ENCODE measurements at regions not wholly inside any gene's neighbourhood (a gene's known extent, or its start where the extent isn't known, plus 50 kb on each side); places are given as distances from the start of the nearest gene placed in this dataset.

GRCh38 chr9:99430301-99430700 is 208.2 kb downstream of the SEC61B start:
- no peaks in the 10 kb centered on the region for H3K9me3 Mint-ChIP-seq
- peak in 1 of 35 experiments; percentile 2 for DNase-seq
- Histone ChIP-seq H3K9me3 (no peaks in the 10 kb centered on the region), H3K4me3 (ENCODE audit: control insufficient read depth in 1 of 2, extremely low read depth in 1 of 2, low read length in 1 of 2) (no peak overlapping the region), H3K27me3 (replicated peaks in 1 of 2; ENCODE audit: control insufficient read depth in 2 of 2, extremely low read depth in 1 of 2, insufficient read depth in 2 of 2, low read length in 1 of 2) (no peaks in the 10 kb centered on the region), H3K27ac (ENCODE audit: low read length) (no peak overlapping the region), H3K4me1 (ENCODE audit: control insufficient read depth in 1 of 2, extremely low read depth in 1 of 2, insufficient read depth in 2 of 2, low read length in 2 of 2) (peaks cover 0 to 4% of the 10 kb centered on the region in 2 experiments), H3K36me3 (ENCODE audit: control insufficient read depth in 2 of 2, extremely low read depth in 1 of 2, insufficient read depth in 1 of 2, low read length in 1 of 2) (no peaks in the 10 kb centered on the region)
- ChIA-PET CTCF (no interaction called here), POLR2A (no interaction called here)
- no peak overlapping the region for H3K27ac Mint-ChIP-seq
- peaks cover 5 to 14% of the 10 kb centered on the region in 2 donors for H3K27me3 Mint-ChIP-seq
- WGBS (ENCODE audit: insufficient coverage), result no CpG with 5 or more reads among the region's 2 CpGs
- no peaks in the 10 kb centered on the region for H3K36me3 Mint-ChIP-seq
- no peak for ATAC-seq (replicated peaks in 1 of 4)
- H3K4me1 Mint-ChIP-seq, result peaks cover 0 to 9% (median 0%) of the 10 kb centered on the region in 3 donors
- no peak overlapping the region for H3K4me3 Mint-ChIP-seq

DNA sequence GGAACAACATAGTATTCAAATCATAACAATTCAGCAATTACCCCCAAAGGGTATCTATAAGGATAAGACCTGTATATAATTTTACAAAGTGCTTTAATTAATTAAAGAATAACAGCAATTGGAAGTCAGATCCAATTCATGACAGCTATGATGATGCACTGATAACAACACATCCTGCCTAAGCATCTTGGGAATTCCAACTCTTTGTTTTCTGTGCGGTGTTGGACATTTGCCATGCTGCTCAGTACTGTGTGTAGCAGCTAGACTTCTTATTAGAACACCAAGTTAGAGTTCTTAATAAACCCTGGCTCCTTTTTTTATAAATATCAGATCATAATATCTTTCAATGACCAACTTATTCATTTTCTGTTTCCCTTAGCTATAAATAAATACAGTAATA is 209.0 kb downstream of the SEC61B start:
- H3K9me3 Mint-ChIP-seq, result no peaks in the 10 kb centered on the region
- no peak overlapping the region for H3K4me3 ChIP-seq (ENCODE audit: control insufficient read depth in 1 of 2, extremely low read depth in 1 of 2, low read length in 1 of 2)
- H3K27ac Mint-ChIP-seq, result no peak overlapping the region
- WGBS (ENCODE audit: insufficient coverage), result no CpG with 5 or more reads among the region's 1 CpG
- CTCF ChIA-PET, result no interaction called here
- no peak overlapping the region for H3K27ac ChIP-seq (ENCODE audit: low read length)
- no peaks in the 10 kb centered on the region for H3K36me3 ChIP-seq (ENCODE audit: control insufficient read depth in 2 of 2, extremely low read depth in 1 of 2, insufficient read depth in 1 of 2, low read length in 1 of 2)
- H3K4me1 ChIP-seq (ENCODE audit: control insufficient read depth in 1 of 2, extremely low read depth in 1 of 2, insufficient read depth in 2 of 2, low read length in 2 of 2), result peaks cover 0 to 4% of the 10 kb centered on the region in 2 experiments
- H3K36me3 Mint-ChIP-seq, result no peaks in the 10 kb centered on the region
- H3K4me3 Mint-ChIP-seq, result no peak overlapping the region
- peaks cover 0 to 9% (median 0%) of the 10 kb centered on the region in 3 donors for H3K4me1 Mint-ChIP-seq
- H3K27me3 ChIP-seq (replicated peaks in 1 of 2; ENCODE audit: control insufficient read depth in 2 of 2, extremely low read depth in 1 of 2, insufficient read depth in 2 of 2, low read length in 1 of 2), result no peaks in the 10 kb centered on the region
- peaks cover 4 to 8% of the 10 kb centered on the region in 2 donors for H3K27me3 Mint-ChIP-seq
- POLR2A ChIA-PET, result no interaction called here
- ATAC-seq (replicated peaks in 1 of 4), result no peak
- DNase-seq, result no peak
- H3K9me3 ChIP-seq, result no peaks in the 10 kb centered on the region

DNA sequence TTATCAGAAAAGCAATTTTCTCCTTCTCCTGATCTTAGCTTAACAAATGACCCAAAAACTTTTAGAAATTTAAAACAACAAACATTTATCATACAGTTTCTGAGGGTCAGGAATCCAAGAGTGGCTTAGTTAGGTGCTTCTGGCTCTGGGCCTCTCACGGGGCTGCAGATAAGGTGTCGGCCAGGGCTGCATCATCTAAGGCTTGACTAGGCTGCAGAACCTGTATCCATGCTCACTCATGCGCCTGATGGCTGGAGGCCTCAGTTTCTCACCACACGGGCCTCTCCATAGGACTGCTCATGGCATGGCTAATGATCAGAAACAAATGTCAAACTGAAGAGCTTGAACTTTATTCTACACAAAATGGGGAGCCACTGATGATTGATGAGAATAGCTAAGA is 210.0 kb downstream of the SEC61B start:
- H3K27ac ChIP-seq (ENCODE audit: low read length), result no peak overlapping the region
- H3K36me3 ChIP-seq (ENCODE audit: control insufficient read depth in 2 of 2, extremely low read depth in 1 of 2, insufficient read depth in 1 of 2, low read length in 1 of 2), result no peaks in the 10 kb centered on the region
- no peaks in the 10 kb centered on the region for H3K9me3 ChIP-seq
- no peak overlapping the region for H3K4me3 ChIP-seq (ENCODE audit: control insufficient read depth in 1 of 2, extremely low read depth in 1 of 2, low read length in 1 of 2)
- DNase-seq (no peak), ATAC-seq (replicated peaks in 1 of 4) (no peak)
- H3K4me1 ChIP-seq (ENCODE audit: control insufficient read depth in 1 of 2, extremely low read depth in 1 of 2, insufficient read depth in 2 of 2, low read length in 2 of 2), result peaks cover 0 to 4% of the 10 kb centered on the region in 2 experiments
- ChIA-PET POLR2A (no interaction called here), CTCF (no interaction called here)
- Mint-ChIP-seq H3K27me3 (peaks cover 0 to 3% of the 10 kb centered on the region in 2 donors), H3K36me3 (no peaks in the 10 kb centered on the region), H3K4me3 (no peak overlapping the region), H3K9me3 (no peaks in the 10 kb centered on the region), H3K27ac (peak overlapping the region in 1 of 2 donors; percentile 17), H3K4me1 (peaks cover 0 to 9% (median 0%) of the 10 kb centered on the region in 3 donors)
- H3K27me3 ChIP-seq (replicated peaks in 1 of 2; ENCODE audit: control insufficient read depth in 2 of 2, extremely low read depth in 1 of 2, insufficient read depth in 2 of 2, low read length in 1 of 2), result no peaks in the 10 kb centered on the region
- WGBS (ENCODE audit: insufficient coverage), result 80% methylated on average over 4 of the region's 4 CpGs

DNA sequence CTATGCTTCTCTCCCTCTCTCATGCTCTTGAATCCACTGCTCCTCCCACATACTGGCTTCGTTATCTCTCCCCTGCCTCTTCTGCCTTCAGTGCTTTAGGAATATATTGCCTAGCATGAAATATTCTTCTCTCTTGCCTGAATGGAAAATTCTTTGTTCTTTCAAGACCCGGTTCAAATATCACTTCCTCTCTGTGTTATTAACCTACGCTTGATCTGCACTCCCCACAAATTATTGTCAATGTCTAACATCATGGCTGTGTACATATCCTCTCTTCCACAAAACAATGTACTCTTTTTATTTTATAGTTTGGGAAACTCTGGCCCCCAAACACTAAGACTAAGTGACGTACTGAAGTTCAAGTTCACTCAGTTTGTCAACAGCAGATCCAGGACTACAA is 211.0 kb downstream of the SEC61B start:
- Histone ChIP-seq H3K27me3 (replicated peaks in 1 of 2; ENCODE audit: control insufficient read depth in 2 of 2, extremely low read depth in 1 of 2, insufficient read depth in 2 of 2, low read length in 1 of 2) (no peaks in the 10 kb centered on the region), H3K27ac (ENCODE audit: low read length) (no peak overlapping the region), H3K4me1 (ENCODE audit: control insufficient read depth in 1 of 2, extremely low read depth in 1 of 2, insufficient read depth in 2 of 2, low read length in 2 of 2) (peaks cover 0 to 4% of the 10 kb centered on the region in 2 experiments), H3K9me3 (no peaks in the 10 kb centered on the region), H3K4me3 (ENCODE audit: control insufficient read depth in 1 of 2, extremely low read depth in 1 of 2, low read length in 1 of 2) (no peak overlapping the region), H3K36me3 (ENCODE audit: control insufficient read depth in 2 of 2, extremely low read depth in 1 of 2, insufficient read depth in 1 of 2, low read length in 1 of 2) (no peaks in the 10 kb centered on the region)
- Mint-ChIP-seq H3K4me1 (peaks cover 0 to 9% (median 0%) of the 10 kb centered on the region in 3 donors), H3K36me3 (no peaks in the 10 kb centered on the region), H3K27ac (no peak overlapping the region), H3K4me3 (no peak overlapping the region), H3K27me3 (no peaks in the 10 kb centered on the region), H3K9me3 (no peaks in the 10 kb centered on the region)
- DNase-seq, result no peak
- POLR2A ChIA-PET, result interaction anchor here in 1 of 2 donors (0.5 kb wide), 1 partner anchor 1598 kb away, joined by 8 read pairs; no protein-coding TSS in a partner anchor
- CTCF ChIA-PET, result no interaction called here
- ATAC-seq (replicated peaks in 1 of 4), result no peak
- WGBS (ENCODE audit: insufficient coverage), result no CpG with 5 or more reads among the region's 4 CpGs

GRCh38 chr9:99433555-99433954 is 211.5 kb downstream of the SEC61B start:
- Mint-ChIP-seq H3K36me3 (no peaks in the 10 kb centered on the region), H3K4me1 (peaks cover 0 to 9% (median 0%) of the 10 kb centered on the region in 3 donors), H3K4me3 (no peak overlapping the region), H3K9me3 (no peaks in the 10 kb centered on the region), H3K27ac (peak overlapping the region in 1 of 2 donors; percentile 41), H3K27me3 (no peaks in the 10 kb centered on the region)
- Histone ChIP-seq H3K27me3 (replicated peaks in 1 of 2; ENCODE audit: control insufficient read depth in 2 of 2, extremely low read depth in 1 of 2, insufficient read depth in 2 of 2, low read length in 1 of 2) (no peaks in the 10 kb centered on the region), H3K27ac (ENCODE audit: low read length) (peak overlapping the region; percentile 22), H3K4me3 (ENCODE audit: control insufficient read depth in 1 of 2, extremely low read depth in 1 of 2, low read length in 1 of 2) (no peak overlapping the region), H3K9me3 (no peaks in the 10 kb centered on the region), H3K4me1 (ENCODE audit: control insufficient read depth in 1 of 2, extremely low read depth in 1 of 2, insufficient read depth in 2 of 2, low read length in 2 of 2) (peaks cover 0 to 4% of the 10 kb centered on the region in 2 experiments), H3K36me3 (ENCODE audit: control insufficient read depth in 2 of 2, extremely low read depth in 1 of 2, insufficient read depth in 1 of 2, low read length in 1 of 2) (no peaks in the 10 kb centered on the region)
- peak in 25 of 35 experiments; percentile 2 to 46 (median 14) for DNase-seq
- CTCF ChIA-PET, result no interaction called here
- peak in 3 of 4 experiments; percentile 81 to 98 (median 96) for ATAC-seq (replicated peaks in 1 of 4)
- POLR2A ChIA-PET, result no interaction called here
- 40% methylated on average over 1 of the region's 3 CpGs for WGBS (ENCODE audit: insufficient coverage)

- WGBS (ENCODE audit: insufficient coverage), result no CpG with 5 or more reads among the region's 5 CpGs
- H3K27ac Mint-ChIP-seq, result no peak overlapping the region
- peaks cover 0 to 9% (median 0%) of the 10 kb centered on the region in 3 donors for H3K4me1 Mint-ChIP-seq
- no peak for DNase-seq
- H3K9me3 Mint-ChIP-seq, result no peaks in the 10 kb centered on the region
- no peaks in the 10 kb centered on the region for H3K27me3 ChIP-seq (replicated peaks in 1 of 2; ENCODE audit: control insufficient read depth in 2 of 2, extremely low read depth in 1 of 2, insufficient read depth in 2 of 2, low read length in 1 of 2)
- H3K4me3 ChIP-seq (ENCODE audit: control insufficient read depth in 1 of 2, extremely low read depth in 1 of 2, low read length in 1 of 2), result no peak overlapping the region
- peaks cover 0 to 4% of the 10 kb centered on the region in 2 experiments for H3K4me1 ChIP-seq (ENCODE audit: control insufficient read depth in 1 of 2, extremely low read depth in 1 of 2, insufficient read depth in 2 of 2, low read length in 2 of 2)
- no peaks in the 10 kb centered on the region for H3K36me3 Mint-ChIP-seq
- no peak overlapping the region for H3K27ac ChIP-seq (ENCODE audit: low read length)
- POLR2A ChIA-PET, result no interaction called here
- no peaks in the 10 kb centered on the region for H3K27me3 Mint-ChIP-seq
- no peaks in the 10 kb centered on the region for H3K36me3 ChIP-seq (ENCODE audit: control insufficient read depth in 2 of 2, extremely low read depth in 1 of 2, insufficient read depth in 1 of 2, low read length in 1 of 2)
- CTCF ChIA-PET, result no interaction called here
- H3K9me3 ChIP-seq, result no peaks in the 10 kb centered on the region
- ATAC-seq (replicated peaks in 1 of 4), result no peak
- no peak overlapping the region for H3K4me3 Mint-ChIP-seq
These were observed 214.5 kb downstream of the SEC61B start for GRCh38 chr9:99436616-99437015.

GRCh38 chr9:99437145-99437544 is 215.1 kb downstream of the SEC61B start:
- Mint-ChIP-seq H3K27ac (no peak overlapping the region), H3K4me3 (no peak overlapping the region), H3K36me3 (no peaks in the 10 kb centered on the region), H3K27me3 (peaks cover 0 to under 1% of the 10 kb centered on the region in 2 donors), H3K4me1 (peaks cover 0 to 9% (median 0%) of the 10 kb centered on the region in 3 donors), H3K9me3 (no peaks in the 10 kb centered on the region)
- no peaks in the 10 kb centered on the region for H3K9me3 ChIP-seq
- no peaks in the 10 kb centered on the region for H3K27me3 ChIP-seq (replicated peaks in 1 of 2; ENCODE audit: control insufficient read depth in 2 of 2, extremely low read depth in 1 of 2, insufficient read depth in 2 of 2, low read length in 1 of 2)
- H3K4me3 ChIP-seq (ENCODE audit: control insufficient read depth in 1 of 2, extremely low read depth in 1 of 2, low read length in 1 of 2), result no peak overlapping the region
- ChIA-PET CTCF (no interaction called here), POLR2A (no interaction called here)
- peaks cover 0 to 4% of the 10 kb centered on the region in 2 experiments for H3K4me1 ChIP-seq (ENCODE audit: control insufficient read depth in 1 of 2, extremely low read depth in 1 of 2, insufficient read depth in 2 of 2, low read length in 2 of 2)
- ATAC-seq (replicated peaks in 1 of 4) (no peak), DNase-seq (no peak)
- no peaks in the 10 kb centered on the region for H3K36me3 ChIP-seq (ENCODE audit: control insufficient read depth in 2 of 2, extremely low read depth in 1 of 2, insufficient read depth in 1 of 2, low read length in 1 of 2)
- no CpG with 5 or more reads among the region's 3 CpGs for WGBS (ENCODE audit: insufficient coverage)
- H3K27ac ChIP-seq (ENCODE audit: low read length), result no peak overlapping the region
